HG03521 (cell line): ENCODE measurements at regions not wholly inside any gene's neighbourhood (a gene's known extent, or its start where the extent isn't known, plus 50 kb on each side); places are given as distances from the start of the nearest gene placed in this dataset.

Experiments used
- ATAC-seq: cut with Tn5 transposase; IDR thresholded peaks from one replicate; pipeline ENCODE4 v1.9.1; 2021; ENCODE audit warnings: mild to moderate bottlenecking, moderate library complexity; ENCODE audit not compliant: unreplicated experiment

DNA sequence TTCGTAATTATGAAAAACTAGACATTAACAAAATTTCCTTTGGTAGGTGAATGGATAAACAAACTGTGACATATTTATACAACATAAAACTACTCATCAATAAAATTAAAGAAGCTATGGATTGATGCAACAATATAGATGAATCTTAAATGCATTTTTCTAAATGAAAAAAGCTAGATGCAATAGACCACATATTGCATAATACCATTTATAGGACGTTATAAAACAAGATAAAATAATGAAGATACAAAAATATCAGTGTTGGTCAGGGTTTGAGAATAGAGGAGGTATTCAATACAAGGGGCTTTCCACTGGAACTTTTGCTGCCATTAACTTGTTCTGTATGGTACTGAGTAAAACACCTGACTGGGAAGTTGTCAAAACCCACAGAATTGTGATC lies 314.4 kb downstream of the GRB14 start:
- ATAC-seq, result no peak

DNA sequence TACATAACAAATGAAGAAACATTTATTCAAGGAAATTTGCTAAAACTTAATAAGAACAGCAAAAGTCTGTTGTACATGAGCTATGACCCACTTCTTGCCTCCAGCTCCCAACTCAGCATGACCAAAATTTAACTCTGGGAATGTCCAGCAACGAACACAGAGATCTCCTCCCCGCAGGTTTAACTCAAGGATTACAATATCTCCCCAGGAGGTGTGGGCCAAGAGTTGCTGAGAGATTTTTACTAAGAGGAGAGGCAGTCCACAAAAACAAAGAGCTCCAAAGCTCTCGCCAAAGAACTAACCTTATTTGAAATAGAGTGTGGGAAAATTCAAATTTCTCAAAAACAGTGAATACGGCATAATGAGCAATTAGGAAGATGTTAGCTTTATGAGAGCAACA lies 318.5 kb downstream of the GRB14 start:
- ATAC-seq, result no peak

DNA sequence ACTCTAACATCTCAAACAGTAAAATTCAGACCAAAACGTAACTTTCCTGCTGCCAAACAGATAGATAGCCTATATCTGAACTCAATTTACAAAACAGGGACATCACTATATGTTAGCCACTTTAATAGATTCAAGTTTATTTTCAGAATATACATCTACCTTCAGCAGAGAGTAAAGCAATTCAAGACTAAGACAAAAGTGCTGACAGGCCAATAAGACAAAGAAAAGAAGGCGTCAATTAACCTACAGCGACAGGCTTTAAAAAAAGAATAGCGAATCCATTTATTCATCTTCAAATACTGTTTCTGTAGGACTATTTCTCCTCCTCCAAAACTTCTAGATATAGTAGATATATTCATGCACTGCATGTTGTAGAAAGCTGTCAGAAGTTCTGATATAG lies 333.0 kb downstream of the GRB14 start:
- no peak for ATAC-seq

DNA sequence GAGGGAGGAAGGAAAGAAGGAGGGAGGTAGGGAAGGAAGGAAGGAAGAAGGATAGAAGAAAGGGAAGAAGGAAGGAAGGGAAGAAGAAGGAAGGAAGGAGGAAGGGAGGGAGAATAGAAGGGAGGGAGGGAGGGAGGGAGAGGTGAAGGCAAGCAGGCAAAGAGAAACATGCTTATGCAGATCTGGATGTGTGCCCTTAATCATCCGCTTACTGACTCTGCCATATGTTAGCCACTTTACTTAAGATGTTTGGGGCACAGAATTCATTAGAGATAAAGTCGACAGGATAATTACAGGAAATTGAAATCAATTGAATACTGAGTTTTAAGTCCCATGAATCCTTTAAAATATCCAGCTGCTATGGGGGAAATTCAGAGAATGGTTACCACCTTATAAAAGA lies 334.2 kb downstream of the GRB14 start:
- no peak for ATAC-seq

DNA sequence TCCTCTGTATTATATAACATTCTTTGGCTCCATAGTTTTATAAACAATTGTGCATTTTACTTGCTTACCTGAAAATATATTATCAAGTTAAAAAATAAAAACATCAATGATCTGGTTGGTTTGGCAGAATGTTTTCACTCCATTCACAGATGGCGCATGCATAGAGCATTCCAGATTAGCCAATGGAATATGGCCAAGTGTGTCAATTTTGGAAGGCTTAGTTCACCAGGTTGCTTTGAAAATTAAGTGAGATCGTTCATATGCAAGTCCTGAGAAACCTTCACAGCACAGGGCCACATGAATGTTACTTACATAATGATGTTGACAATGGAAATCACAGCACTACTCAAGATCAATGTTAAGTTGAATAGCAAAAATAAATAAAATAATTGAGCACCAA lies 335.7 kb downstream of the GRB14 start:
- ATAC-seq, result no peak

DNA sequence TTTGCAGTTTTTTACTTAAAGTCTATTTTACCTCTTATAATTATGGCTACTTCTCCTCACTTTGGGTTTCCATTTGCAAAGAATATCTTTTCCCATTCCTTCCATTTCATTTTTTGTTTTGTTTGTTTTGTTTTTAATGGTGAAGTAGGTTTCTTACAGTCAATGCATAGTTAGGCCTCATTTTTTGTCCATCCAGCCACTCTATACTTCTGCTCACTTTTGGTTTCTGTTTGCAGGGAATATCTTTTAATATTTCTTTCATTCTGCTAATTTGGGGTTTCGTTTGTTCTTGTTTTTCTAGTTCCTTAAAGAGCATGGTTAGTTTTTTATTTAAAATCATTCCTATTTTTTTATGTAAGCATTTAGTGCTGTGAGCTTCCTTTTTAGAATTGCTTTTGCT lies 339.4 kb downstream of the GRB14 start:
- no peak for ATAC-seq

DNA sequence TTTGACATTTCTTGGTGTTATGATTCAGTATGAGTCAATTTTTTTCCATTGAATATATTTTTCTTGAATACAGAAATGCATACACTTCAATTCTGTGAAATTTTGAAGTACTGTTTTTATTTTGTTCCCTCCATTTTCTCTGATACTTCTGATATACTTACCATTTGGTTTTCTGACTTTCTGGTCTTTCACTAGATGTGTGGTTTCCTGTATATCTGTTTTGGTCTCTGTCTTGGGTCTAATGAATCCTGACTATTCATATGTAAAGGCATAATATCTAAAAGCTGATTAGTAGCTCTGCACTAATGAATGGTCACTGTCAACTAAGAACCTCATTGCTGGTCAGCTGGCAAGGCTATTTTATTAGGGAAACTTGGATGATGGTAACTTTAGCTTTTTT lies 345.6 kb downstream of the GRB14 start:
- ATAC-seq, result no peak

DNA sequence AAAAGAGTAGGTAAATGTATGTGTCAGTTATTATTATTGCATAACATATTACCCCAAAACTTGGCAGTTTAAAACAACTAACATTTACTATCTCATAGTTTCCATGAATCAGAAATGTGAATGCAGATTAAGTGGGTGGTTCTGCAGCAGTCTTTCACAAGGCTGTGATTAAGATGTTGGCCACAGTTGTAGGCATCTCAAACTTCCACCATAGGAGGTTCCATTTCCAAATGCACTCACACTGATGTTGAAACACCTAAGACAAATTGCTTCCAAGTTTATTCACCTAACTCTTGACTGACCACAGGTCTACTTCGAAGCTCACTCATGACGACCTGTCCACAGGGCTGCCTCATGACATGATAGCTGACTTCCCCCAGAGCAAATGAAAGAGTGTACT lies 360.8 kb downstream of the GRB14 start:
- ATAC-seq, result no peak

DNA sequence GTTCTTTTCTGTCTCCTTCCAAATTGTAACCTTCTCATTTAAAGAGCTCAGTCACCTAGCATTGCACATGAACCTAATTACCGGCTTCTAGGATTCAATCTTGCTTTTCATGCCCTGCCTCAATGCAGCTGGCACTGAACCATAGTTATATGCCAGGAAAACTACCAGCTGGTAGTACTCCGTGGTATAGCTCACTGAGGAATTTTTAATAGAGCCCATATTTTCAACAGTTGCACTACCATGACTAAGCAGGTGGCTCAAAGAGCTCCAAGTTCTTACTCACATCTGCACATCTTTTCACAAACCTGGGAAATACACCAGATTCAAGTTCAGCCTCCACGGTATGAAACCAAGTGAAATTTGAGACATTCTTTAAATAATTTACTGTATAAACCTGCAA lies 363.5 kb downstream of the GRB14 start:
- no peak for ATAC-seq

DNA sequence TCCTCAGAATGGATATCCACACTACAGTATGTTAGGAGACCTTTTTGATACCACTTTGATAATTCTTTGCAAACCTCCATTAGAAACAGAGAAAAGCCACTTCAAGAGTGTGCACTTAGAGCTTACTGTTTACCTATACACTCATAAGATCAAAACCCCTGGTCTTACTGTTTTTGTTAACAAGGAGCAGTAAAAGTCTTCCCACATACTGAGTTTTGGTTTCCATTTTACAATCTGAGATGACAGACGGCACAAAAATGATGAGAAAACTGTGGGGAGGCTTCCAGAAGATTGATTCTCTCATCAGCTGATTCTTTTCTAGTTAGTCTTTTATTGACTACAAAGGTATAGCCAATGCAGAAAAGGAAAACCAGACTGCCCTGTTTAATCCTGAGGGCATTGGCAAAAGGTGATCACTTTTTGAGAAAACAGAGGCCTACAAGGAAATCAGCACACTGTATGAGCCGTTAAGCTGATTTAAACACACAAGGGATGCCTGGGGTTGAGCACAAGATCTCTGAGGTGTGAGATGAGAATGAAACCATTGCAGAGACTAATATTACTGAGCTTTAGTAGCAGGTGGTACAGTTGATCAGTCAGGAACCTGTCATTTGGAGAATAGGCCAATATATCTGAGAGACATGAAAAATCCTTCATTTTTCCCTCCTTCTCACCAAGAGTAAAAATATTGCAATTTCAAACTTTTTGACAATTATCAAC lies 368.6 kb downstream of the GRB14 start:
- ATAC-seq, result peak; percentile 82

DNA sequence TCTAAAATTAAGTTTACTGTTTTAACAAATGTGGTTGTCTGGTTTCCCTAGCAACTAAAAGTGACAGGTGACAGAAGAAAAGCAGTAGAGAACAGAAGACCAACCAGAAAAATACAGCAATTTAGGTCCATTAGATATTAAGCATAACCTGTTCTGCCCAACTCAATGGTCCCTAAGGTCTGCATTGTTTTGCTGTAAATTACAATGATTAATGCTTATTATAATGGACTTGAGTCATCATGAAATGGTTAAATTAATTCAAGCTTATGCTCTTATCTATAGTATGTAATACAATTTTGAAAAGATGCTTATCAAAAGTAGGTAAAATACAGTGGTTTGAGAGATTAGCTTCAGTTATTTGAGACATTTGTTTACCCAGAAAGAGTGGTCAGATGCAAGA lies 378.0 kb downstream of the GRB14 start:
- no peak for ATAC-seq

DNA sequence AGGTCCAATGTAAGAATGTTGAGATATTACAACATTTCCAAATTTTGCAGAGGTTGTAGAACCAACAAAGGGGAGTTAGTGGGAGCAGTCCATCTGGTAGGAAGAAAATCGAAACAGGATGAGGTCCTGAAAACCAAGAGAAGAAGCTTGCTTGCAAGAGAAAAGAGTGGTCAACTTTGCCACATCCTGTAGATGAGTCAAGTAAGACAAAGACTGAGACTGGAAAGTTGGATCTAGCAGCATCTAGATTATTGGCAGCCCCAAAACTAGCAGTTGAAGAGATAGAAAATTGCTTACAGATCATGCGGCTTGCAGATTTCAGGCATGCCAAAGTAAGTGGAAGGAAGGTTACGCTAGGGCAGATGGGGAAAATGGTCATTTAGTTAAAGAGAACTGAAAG lies 378.9 kb downstream of the GRB14 start:
- ATAC-seq, result no peak

DNA sequence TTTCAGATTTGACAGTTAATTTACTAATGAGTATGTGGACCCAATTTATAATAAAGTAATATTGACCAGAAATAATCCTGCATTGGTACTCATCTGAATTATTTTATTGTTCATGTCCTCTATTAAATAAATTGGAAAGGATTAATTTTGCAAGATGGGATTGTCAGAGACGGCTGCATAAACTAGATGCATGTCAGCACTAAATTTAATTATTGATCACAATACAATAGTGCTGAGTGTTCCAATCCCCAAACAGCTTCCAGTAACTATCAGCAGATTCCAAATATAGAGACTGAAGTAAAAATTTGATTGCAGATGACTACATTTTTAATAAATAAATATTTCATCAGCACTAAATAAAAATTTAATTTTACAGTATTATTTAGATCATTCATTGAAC lies 387.2 kb downstream of the GRB14 start:
- no peak for ATAC-seq

DNA sequence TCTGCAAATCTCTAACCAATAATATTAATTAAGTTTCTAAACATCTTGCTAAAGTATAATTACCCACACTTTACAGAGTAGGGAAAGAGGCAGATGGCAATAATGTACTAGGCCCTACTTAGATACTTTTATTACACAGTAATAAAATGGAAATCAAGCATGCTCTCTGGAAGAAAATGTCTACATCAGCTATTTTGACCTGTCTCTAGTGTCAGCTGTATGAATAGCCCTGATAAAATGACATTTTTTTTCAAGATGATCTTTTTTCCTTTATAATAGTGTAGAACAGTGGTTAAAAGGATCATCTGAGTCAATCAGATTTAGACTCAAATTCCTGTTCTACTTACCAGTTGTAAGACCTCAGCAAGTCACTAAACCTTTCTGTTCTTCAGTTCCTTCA lies 397.3 kb downstream of the GRB14 start:
- no peak for ATAC-seq

DNA sequence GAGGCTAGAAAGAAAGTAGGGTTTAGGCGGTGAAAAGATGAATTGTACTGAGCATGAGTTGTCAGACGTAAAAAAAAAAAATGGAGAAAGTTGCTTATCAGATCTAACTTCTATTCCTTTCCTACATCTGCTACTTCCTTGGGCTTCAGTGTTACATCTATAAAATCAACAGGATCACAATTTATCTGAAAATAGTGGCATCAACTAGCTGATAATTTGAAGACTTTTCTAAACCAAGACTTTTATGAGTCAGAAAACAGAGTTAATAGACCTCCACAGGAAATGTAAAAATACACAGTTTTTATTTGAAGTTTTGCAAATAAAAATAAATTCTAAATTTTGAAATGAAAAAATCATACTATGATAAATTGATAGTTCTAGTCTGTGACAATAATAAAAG lies 399.8 kb downstream of the GRB14 start:
- no peak for ATAC-seq

DNA sequence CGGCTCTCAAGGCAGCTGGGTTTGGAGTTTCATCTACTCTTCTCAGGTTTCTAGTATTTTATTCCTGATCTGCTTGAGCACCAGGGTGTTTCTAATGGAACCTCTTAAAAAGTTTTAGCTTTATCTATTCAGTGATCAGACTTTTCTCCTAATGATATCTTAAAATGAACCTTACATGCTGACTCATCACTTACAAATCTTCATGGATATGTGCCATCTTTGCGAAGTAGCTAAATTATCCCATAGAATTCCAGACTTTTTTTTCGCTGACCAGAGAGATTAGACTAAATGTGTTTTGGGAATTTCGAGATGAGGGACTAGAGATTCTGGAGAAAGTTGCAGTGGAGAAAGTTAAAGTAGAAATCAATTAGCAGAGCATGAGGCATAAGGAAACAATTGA lies 401.0 kb downstream of the GRB14 start:
- no peak for ATAC-seq

DNA sequence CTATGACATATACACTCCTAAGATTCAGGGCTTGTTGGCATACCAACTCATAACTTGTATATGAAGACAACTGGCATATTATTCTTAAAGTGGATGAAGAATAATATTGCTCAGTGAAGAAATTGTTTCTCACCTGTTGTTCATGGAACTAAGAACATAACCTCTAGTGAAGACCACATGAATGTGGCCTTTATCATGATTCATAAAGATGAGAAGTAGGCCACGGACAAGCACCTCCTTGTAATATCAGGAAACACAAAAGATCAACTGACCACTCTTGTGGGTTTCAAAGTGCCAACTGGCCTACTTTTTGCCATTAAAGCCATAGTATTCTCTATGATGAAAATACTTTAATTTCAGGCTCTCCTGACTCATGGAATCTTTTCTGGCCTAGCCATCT lies 407.4 kb downstream of the GRB14 start:
- no peak for ATAC-seq

DNA sequence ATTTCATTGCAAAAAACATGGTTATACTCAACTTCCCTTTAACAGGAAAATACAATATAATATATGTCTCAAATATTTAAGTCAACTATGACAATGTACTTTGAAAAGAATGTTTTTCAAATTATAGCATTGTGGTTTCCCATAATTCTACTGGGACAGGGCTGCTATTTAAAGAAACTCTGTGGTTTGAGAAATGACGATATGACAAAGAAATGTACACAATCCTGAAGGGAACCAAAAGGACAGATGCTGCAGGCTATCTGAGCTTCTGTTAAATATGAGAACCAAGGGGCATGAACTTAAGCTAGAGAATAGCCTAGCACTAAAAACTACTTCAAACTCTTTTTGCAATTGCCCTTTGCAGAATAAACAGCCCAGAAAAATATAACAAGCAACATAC lies 415.9 kb downstream of the GRB14 start:
- no peak for ATAC-seq

DNA sequence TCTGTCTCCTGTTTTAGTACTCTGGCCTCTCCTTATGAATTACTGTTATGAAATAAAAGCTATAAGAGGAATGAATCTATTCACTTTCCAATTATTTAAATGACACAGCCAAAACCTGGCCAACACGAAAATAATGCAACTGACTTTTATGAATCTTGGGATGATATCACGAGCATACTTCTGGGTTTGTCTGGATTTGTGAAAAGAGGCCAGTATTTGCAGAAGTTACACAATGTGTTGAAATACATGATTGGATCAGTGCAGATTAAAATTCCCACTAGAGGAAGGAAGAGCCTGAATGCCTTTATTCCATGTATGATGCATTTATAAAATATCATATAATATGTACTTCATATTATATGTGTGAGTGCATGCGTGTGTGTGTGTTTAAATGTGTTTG lies 418.2 kb downstream of the GRB14 start:
- no peak for ATAC-seq

DNA sequence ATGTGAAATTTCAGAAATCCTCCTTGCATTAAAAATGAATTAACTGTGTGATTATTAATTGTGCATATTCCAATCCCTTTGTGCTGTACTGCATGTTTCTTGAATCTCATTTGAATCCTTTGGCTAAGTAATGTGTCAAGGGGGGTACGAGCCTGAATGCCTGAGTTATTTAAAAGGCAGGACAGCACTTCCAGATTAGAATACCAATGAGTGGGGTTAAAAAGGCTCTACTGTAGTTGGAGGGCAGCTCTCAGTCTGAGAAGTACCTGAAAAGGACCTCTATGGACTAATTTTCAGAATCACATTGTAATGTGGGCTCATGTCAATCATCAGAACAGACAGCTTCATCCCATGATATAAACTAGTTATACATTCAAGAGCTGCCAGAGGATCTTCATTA lies 423.0 kb downstream of the GRB14 start:
- ATAC-seq, result no peak

DNA sequence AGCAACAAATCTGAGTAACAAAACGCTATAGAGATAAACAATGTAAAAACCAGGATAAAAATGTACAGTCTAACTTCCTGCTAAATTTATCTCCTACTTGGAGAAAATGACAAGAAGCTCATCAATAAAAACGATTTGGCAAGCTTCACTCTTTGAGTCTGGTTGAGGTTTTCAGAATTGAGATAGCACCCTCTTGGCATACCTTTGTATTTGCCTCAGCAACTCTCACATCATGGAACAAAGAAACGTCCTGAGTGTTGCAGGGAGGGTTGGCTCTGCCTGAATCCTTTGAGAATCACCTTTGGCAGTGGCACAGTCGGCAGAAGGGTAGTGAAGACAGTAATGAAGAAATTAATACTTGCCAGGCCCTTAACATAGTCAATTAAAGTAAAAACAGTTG lies 430.6 kb downstream of the GRB14 start:
- no peak for ATAC-seq

DNA sequence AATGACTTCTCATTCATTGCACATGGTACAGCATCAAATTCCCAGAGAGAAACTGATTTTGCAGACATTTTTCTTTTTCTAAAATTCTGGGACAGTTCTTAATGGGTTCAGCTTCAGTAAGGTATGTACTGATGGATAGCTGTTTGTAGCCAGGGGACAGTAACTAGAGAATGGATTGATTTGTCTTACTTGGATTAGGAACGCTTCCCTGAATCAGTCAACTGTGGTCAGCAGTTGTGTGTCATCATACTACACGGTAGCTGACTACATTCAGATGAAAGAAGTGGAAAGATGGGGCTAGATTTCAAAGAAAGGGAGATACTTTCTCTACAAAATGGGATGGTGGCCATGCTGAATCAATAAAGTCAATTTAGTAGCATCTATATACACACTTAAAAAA lies 431.4 kb downstream of the GRB14 start:
- no peak for ATAC-seq

DNA sequence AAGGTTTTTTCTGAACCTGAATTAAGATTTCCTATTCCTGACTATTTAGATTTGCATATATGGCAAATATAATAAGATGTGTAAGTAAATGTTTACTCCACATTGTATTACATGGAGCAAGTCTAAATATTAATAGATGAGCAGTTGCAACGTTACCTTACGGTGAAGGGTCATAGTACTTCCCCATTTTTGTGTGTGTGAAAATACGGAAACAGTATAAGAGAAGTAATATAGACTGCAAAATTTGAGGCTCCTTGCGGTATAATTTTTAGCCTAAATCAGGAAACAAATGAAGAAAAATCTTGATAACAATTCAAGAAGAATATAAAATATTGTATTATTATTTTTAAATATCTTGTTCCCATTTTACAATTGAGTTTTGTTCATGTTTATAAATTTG lies 434.2 kb downstream of the GRB14 start:
- no peak for ATAC-seq

DNA sequence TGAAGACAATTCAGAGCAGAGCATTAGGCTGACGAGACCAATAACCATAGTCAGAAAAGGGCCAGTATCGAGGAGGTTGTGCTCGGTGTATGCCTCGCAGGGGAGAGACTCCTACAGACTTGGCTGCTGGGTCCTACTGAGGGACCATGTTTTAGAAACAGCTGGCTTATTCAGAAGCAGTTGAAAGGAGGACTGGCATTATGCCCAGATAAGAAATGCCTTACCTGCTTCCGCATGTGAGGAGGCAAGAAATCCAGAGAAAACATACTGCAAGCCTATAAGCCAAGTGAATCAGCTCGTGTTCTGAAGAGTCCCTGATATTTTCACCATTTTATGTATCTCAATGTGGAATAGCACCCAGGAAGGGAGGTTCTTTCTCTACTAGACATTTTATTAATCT lies 434.7 kb downstream of the GRB14 start:
- no peak for ATAC-seq
